GM13977 (cell line): ENCODE measurements at regions not wholly inside any gene's neighbourhood (a gene's known extent, or its start where the extent isn't known, plus 50 kb on each side); places are given as distances from the start of the nearest gene placed in this dataset.

Experiments used
- DNase-seq: peaks from one replicate; pipeline ENCODE4 v3.0.0; 2012; ENCODE audit warnings: low spot score
- CTCF ChIP-seq: IDR thresholded peaks from 2 replicates; pipeline ENCODE4 v1.5.1; 2012; ENCODE audit warnings: mild to moderate bottlenecking, control low read depth; ENCODE audit not compliant: insufficient read depth; ENCODE audit errors: extremely low read depth, missing control alignments
- in situ Hi-C: fragments of 300-500 bp; cut with MboI; formaldehyde crosslinking; loops from one replicate; pipeline ENCODE4 v1.12.0; 2022; ENCODE audit warnings: low sequenced_read_pairs, low pct_unique_long_range_greater_than_20kb, mixed read lengths, inconsistent platforms; ENCODE audit not compliant: unreplicated experiment

GRCh38 chr1:239758756-239759155 lies 332.9 kb upstream of the FMN2 start:
- no peak for DNase-seq
- in situ Hi-C loops: no loop called here
- no peak for TF ChIP-seq CTCF

- in situ Hi-C loops: no loop called here
- DNase-seq: no peak
- TF ChIP-seq CTCF: no peak
These were observed 330.2 kb upstream of the FMN2 start for GRCh38 chr1:239761509-239761908.

- TF ChIP-seq CTCF: no peak
- DNase-seq: no peak
- in situ Hi-C loops: no loop called here
These were observed 327.8 kb upstream of the FMN2 start for GRCh38 chr1:239763850-239764249.

GRCh38 chr1:239764546-239764945 lies 327.1 kb upstream of the FMN2 start:
- TF ChIP-seq CTCF: no peak
- in situ Hi-C loops: no loop called here
- no peak for DNase-seq

- no peak for TF ChIP-seq CTCF
- in situ Hi-C loops: no loop called here
- DNase-seq: no peak
These were observed 326.5 kb upstream of the FMN2 start for GRCh38 chr1:239765163-239765562.

GRCh38 chr1:239771550-239771949 lies 320.1 kb upstream of the FMN2 start:
- no peak for DNase-seq
- in situ Hi-C loops: no loop called here
- TF ChIP-seq CTCF: no peak

GRCh38 chr1:239772446-239772845 lies 319.2 kb upstream of the FMN2 start:
- no peak for TF ChIP-seq CTCF
- no peak for DNase-seq
- in situ Hi-C loops: no loop called here
